ENCODE measurements at regions not wholly inside any gene's neighbourhood (a gene's known extent, or its start where the extent isn't known, plus 50 kb on each side); places are given as distances from the start of the nearest gene placed in this dataset.

DNA sequence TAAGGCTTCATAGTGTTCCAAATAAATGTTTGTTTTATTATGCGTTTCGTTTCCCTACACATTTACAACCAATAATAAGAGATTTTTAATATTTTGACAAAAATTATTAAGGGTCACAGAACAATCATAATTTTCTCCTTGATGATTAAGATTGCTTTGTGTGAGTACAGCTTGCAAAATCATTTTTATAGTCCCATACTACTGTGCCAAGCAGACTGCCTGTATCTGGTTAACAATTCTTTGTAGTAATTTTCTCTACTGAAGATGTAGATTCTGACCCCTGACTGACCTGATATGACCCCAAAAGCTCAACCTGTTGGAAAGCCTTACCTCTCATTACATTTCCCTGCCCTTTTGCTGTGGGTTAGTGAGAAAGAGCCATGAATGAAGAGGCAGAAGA is 311.9 kb upstream of the PIK3R1 start:
- no peak for DNase-seq (ENCODE audit: extremely low spot score)
- TF ChIP-seq, protein P1, sequence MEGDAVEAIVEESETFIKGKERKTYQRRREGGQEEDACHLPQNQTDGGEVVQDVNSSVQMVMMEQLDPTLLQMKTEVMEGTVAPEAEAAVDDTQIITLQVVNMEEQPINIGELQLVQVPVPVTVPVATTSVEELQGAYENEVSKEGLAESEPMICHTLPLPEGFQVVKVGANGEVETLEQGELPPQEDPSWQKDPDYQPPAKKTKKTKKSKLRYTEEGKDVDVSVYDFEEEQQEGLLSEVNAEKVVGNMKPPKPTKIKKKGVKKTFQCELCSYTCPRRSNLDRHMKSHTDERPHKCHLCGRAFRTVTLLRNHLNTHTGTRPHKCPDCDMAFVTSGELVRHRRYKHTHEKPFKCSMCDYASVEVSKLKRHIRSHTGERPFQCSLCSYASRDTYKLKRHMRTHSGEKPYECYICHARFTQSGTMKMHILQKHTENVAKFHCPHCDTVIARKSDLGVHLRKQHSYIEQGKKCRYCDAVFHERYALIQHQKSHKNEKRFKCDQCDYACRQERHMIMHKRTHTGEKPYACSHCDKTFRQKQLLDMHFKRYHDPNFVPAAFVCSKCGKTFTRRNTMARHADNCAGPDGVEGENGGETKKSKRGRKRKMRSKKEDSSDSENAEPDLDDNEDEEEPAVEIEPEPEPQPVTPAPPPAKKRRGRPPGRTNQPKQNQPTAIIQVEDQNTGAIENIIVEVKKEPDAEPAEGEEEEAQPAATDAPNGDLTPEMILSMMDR (IDR thresholded peaks at IDR 0.05; ENCODE audit: control extremely low read depth, extremely low read depth, low read depth, missing control alignments), result no peak
- POLR2A ChIA-PET, result no interaction called here
- CTCF ChIA-PET, result interaction anchor here (2.7 kb wide), 1 partner anchor 11 kb away, joined by 6 read pairs; no protein-coding TSS in a partner anchor

- TF ChIP-seq, protein P1 (IDR thresholded peaks at IDR 0.05; ENCODE audit: control extremely low read depth, extremely low read depth, low read depth, missing control alignments), result no peak
- DNase-seq (ENCODE audit: extremely low spot score), result no peak
- ChIA-PET POLR2A (no interaction called here), CTCF (interaction anchor here (2.7 kb wide), 1 partner anchor 12 kb away, joined by 6 read pairs; no protein-coding TSS in a partner anchor)
Observed at GRCh38 chr5:67903121-67903520, 312.4 kb upstream of the PIK3R1 start.

DNA sequence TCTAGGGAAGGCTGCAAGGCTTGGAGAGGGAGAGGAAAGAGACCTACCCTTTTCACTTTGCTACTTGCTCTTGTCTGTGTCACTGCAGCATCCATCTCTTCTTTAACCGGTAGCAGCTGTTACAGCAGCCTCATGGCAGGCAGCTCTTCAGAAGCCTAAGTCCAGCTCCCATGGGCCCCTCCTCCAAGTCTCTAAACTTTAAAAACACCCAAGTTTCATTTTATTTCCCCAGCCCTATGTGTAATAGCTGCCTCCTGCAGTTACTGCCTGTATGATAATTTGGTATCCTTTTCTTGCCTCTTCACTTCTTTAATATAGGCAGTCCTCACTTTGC is 313.1 kb upstream of the PIK3R1 start:
- no peak for DNase-seq (ENCODE audit: extremely low spot score)
- TF ChIP-seq, protein P1 (IDR thresholded peaks at IDR 0.05; ENCODE audit: control extremely low read depth, extremely low read depth, low read depth, missing control alignments), result no peak
- ChIA-PET POLR2A (no interaction called here), CTCF (interaction anchor here (2.7 kb wide), 1 partner anchor 13 kb away, joined by 6 read pairs; no protein-coding TSS in a partner anchor)

GRCh38 chr5:67901814-67902496 is 313.6 kb upstream of the PIK3R1 start:
- ChIA-PET CTCF (interaction anchor here (2.7 kb wide), 1 partner anchor 13 kb away, joined by 6 read pairs; no protein-coding TSS in a partner anchor), POLR2A (no interaction called here)
- DNase-seq (ENCODE audit: extremely low spot score), result no peak
- TF ChIP-seq, protein P1 (IDR thresholded peaks at IDR 0.05; ENCODE audit: control extremely low read depth, extremely low read depth, low read depth, missing control alignments), result no peak

GRCh38 chr5:67900514-67900913 is 315.0 kb upstream of the PIK3R1 start:
- DNase-seq (ENCODE audit: extremely low spot score), result no peak
- TF ChIP-seq, protein P1 (IDR thresholded peaks at IDR 0.05; ENCODE audit: control extremely low read depth, extremely low read depth, low read depth, missing control alignments), result no peak
- CTCF ChIA-PET, result interaction anchor here (1.4 kb wide), 1 partner anchor 12 kb away, joined by 3 read pairs; no protein-coding TSS in a partner anchor
- POLR2A ChIA-PET, result no interaction called here

- no peak for DNase-seq (ENCODE audit: extremely low spot score)
- ChIA-PET CTCF (no interaction called here), POLR2A (no interaction called here)
- TF ChIP-seq, protein P1 (IDR thresholded peaks at IDR 0.05; ENCODE audit: control extremely low read depth, extremely low read depth, low read depth, missing control alignments), result no peak
Observed at GRCh38 chr5:67897980-67898379, 317.6 kb upstream of the PIK3R1 start.

Measured in GM10248 (cell line).